GM21390 (cell line): ENCODE measurements at regions not wholly inside any gene's neighbourhood (a gene's known extent, or its start where the extent isn't known, plus 50 kb on each side); places are given as distances from the start of the nearest gene placed in this dataset.
A peak's percentile ranks its signal among the peaks of the same experiment; 100 is the strongest.
"Not testable (repeated sequence)": the region's sequence is repeated elsewhere in the genome, so short reads cannot be mapped to it uniquely, and the experiment has no call there.

ENCODE experiments used
- ATAC-seq: cut with Tn5 transposase; IDR thresholded peaks from one replicate; pipeline ENCODE4 v1.9.1; 2021; ENCODE audit not compliant: unreplicated experiment

DNA sequence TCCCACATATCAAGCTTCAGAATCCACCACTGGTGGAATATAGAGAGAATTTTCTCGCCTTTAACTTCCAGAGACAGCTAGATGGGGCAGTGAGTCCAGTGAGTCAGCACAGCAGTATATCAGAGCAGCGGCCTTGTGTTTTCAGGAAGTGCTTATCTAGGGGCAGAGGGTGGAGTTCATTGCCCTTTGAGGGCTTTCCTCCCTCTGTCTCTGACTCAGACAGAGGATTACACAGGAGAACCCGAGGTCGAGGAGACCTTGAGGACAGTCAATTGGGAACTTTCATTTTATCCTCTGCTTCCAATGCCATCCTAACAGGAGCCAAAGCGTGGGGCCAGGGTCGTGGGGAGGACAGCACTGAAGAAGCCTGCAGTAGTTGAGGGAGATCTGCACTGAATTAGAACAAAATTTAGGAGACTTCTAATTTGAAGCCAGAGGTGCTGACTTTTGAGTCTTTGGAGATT is 109.6 kb upstream of the UMPS start:
- ATAC-seq: peak; percentile 58

GRCh38 chr3:124621498-124621897 is 108.8 kb upstream of the UMPS start:
- no peak for ATAC-seq

DNA sequence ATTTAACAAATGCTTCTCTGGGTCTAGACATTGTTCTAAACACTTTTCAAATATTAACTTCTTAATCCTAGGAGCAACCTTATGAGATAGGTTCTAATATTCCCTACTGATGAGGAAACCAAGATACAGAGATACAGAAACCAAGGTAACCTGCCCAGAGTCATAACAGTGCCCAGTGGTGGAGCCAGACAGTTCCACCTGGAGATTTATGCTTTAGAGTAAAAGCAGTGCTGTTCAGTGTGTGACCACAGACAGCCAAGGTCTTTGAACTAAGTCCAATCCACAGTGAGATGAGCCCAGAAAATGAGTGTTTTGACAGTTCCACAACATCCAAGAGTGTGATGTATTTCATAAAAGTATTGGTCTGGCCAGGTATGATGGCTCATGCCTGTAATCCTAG is 105.2 kb upstream of the UMPS start:
- ATAC-seq: no peak

DNA sequence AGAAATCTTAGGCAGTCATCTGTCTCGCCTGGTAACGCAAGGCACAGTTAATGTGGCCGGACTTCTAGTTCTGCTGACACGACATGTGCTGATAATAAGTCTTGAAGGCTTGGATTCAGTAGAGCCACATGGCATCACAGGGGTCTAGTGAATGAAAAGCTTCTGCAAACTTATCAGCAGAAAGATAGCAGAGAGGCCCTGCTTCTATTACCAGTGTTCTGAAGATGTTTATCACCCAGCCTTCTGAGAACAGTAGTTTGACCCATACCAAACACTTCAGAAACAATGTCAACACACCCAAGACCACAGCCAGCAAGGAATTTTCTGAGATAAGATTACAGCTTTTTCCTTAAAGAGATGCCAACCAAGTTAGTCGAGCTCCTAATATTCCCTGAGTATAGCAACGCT is 102.7 kb upstream of the UMPS start:
- no peak for ATAC-seq

DNA sequence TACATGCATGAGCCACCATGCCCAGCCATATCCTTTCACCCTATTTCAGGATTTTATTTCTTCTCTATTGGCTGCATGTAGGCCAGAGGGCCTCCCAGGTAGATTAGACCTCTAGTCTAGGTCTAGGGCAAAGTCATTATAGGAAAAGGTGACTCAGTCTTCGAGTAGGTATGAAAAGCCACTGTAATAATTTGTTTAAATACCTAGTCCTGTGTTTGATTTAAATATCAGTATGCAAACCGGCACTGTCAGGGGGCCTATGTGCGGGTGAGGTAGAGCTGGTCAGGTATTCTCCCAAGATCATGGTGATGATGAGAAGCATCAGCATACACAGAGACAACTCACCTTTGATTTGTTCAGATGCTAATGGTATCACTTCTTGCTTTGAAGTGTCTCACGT is 101.4 kb upstream of the UMPS start:
- ATAC-seq: no peak

DNA sequence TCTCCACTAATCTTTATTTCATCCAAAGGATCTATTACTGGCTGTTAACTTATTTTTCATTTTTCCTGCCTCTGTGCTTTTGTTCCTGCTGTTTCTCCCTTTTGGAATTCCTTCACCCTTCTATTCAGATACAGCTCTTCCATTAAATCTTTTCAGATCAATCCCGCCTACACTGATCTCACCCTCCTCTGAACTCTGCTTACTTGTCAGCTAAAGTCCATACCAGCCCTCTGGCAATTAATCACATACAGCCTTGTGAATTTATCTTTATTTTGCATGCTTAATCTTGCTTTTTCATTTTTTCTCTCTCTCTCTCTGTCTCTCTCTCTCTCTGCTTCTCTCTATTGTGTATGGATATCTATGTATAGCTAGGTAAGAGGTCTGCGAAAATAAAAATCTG is 100.8 kb upstream of the UMPS start:
- ATAC-seq: no peak

GRCh38 chr3:124630960-124631359 is 99.3 kb upstream of the UMPS start:
- ATAC-seq: no peak

- no peak for ATAC-seq
Measured at GRCh38 chr3:124631727-124632126, 98.5 kb upstream of the UMPS start.

GRCh38 chr3:124632566-124633140 is 97.6 kb upstream of the UMPS start:
- no peak for ATAC-seq

DNA sequence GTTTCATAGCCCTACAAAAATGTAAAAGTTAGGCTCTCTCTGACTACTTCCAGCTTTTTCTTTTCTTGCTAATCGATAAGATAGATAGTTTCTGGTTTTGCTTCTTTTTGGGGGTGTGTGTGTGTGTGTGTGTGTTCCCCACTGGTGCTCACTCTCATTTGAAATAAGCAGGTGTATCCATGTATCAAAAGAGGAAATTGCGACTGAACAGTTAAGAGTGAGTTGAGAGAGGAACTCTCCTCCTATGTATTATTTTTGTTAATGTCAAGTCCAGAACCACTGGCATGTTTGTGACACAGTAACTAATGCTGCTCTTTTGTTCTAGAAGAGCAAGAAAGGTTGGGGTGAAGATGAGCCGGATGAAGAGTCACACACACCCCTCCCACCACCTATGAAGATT is 96.7 kb upstream of the UMPS start:
- ATAC-seq: no peak

DNA sequence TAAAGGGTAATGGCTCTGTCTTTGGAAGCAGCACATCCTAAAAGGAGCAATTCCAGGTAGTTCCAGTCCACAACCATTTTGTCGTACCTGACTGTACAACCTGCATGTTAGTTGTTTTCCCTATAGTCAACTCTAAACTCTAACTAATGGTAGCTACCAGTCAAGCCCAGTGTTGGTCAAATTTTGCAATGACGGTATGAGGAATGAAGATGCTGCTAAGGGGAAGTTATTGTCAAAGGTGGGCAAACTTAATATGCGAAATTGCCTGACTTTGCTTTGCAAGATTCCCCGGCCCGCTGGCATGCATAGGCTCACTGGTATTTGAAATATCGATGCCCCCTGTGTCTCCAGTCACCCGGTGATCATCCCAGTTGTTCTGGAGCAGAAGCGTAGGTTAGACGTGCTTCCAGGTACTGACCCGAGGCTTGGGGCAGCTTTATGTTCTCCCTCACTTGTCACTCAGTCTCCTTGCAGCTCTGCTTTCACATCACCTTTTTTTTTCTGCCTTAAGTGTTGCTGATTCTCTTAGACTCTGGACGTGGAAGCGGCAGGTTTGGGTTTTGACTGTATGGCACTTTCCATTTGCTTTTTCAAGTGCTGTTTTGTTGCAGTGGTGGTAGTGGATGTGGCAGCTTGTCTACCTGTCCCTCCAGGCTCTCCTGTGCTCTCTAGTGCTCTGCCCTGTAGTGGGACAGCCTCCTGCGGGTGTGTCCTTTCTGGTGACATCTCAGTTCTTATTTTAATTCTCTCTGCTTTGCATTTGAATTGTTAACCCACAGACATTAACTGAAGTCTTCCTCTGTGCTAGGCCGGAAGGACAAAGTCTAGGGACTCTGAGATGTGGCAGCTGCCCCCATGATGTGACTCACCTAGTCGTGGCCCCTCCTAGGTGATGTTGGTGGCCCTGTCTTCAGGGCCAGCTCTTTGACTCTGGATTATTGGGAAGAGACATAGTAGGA is 95.8 kb upstream of the UMPS start:
- ATAC-seq: no peak

DNA sequence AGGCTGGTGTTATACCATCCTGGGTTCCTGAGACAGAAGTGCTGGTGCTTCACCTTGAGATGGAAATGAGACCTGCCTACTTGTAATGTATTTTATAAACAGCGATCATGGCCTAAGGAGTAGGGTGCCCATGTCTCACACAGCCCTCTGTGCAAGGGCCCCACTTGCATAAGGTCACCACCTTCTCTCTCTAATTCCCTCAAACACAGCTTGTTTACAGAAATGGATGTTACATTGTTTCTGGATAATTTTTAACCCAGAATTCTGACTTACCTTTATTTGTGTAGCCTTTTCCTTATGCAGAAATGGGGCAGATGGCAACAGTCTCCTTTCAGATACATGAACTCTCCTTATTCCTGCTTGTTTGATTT is 95.1 kb upstream of the UMPS start:
- ATAC-seq: no peak

DNA sequence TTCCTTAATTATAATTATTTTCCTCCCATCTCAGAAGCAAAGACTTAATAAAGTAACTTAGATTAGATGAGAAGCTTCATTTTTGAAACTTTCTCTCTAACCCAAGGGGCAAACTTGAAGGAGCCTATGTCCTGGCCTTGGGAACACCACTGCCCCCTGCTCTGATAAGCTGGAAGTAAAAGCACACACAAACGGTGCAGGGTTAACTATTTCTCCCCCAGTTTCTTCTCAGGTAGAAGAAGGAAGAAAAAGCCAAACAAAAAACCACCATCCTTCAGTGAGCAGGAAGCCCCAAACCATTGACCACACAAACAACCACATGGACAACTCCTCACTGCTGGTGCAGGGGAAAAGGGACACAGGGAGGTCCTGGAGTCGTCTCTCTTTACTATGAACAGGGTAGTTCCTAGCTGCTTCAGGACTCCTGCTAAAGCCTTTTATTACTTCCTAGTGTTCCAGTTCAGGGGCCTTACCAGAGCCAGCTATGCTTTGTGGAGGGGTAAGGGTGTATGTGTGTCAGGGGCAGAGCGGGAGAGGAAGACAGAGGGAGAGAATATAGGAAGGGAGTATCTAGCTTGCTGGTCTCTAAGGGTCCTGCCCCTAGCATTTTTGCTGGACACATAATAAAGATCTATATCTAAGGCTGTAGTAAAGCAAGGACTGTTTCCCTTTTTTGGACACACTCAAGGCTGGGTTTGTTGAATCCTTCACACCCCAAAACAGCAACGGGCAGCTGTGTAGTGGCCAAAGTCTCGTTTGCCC is 94.0 kb upstream of the UMPS start:
- no peak for ATAC-seq

DNA sequence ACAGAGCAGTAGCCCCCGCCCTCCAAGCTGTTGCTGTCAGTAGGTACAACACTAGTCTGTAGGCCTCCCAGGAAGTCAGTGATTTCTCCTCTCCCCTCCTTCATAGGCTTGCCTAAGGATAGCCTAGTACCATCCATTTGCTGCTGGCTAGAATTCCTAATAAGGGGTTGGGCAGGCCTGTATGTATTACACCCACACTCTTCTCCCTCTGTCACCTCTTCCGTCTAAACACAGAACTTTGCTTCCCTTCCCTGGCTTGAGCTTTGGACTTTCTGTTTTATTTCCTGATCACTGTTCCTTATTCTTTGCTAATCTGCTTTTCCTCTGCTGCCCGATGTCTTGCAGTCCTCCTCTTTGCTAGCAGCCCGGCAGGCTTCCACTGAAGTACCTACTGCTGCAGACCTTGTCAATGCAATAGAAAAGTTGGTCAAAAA is 93.4 kb upstream of the UMPS start:
- no peak for ATAC-seq

GRCh38 chr3:124639406-124640237 is 90.6 kb upstream of the UMPS start:
- ATAC-seq: peak; percentile 68

- ATAC-seq: no peak
Measured at GRCh38 chr3:124640635-124641306, 89.5 kb upstream of the UMPS start.

DNA sequence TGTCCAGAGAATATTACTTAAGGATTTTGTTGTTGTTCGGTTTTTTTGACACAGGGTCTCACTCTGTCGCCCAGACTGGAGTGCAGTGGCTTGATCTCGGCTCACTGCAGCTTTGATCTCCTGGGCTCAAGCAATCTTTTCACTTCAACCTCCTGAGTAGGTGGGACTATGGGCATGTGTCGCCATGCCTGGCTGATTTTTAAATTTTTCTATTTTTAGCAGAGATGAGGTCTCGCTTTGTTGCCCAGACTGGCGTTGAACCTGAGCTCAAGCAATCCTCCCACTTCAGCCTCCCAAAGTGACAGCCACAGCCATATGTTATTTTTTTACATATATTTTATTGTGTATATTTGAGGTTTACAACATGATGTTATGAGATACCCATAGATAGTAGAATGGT is 86.8 kb upstream of the UMPS start:
- ATAC-seq: no peak

GRCh38 chr3:124646186-124646585 is 84.1 kb upstream of the UMPS start:
- ATAC-seq: not testable (repeated sequence)

DNA sequence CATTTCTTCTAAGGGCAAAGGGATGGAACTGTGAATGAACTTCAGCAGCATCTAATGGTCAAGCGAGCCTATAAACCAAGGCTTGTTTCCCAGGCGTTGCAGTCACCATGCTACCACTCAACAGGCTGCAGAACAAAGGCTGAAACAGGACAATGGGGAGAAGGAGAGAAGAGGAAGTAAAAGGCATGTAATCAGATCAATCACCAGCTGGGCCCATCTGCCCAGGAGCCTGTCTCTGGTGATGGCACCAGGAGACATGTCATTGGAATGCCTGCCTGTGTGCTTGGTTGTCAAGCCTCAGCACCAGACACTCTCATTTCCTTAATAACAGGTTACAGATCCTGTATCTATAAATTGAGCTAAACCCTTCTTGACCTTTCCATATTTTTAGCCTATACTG is 81.7 kb upstream of the UMPS start:
- no peak for ATAC-seq

GRCh38 chr3:124650798-124651197 is 79.5 kb upstream of the UMPS start:
- no peak for ATAC-seq
